ENCODE measurements at regions not wholly inside any gene's neighbourhood (a gene's known extent, or its start where the extent isn't known, plus 50 kb on each side); places are given as distances from the start of the nearest gene placed in this dataset.

GRCh38 chr18:22683196-22683676 is 249.9 kb upstream of the RBBP8 start:
- H3K4ac ChIP-seq (ENCODE audit: low read depth, low read length): no peak overlapping the region
- H2BK5ac ChIP-seq (ENCODE audit: low read length): no peak overlapping the region
- no peak overlapping the region for H2BK15ac ChIP-seq (replicated peaks; ENCODE audit: low read depth)
- H3K9ac ChIP-seq (ENCODE audit: low read length): no peak overlapping the region
- no peak overlapping the region for H2BK120ac ChIP-seq (ENCODE audit: low read depth, low read length)
- H3K4me2 ChIP-seq (ENCODE audit: low read length): no peak overlapping the region
- no peak overlapping the region for H4K5ac ChIP-seq (ENCODE audit: low read length)
- no peak overlapping the region for H3K56ac ChIP-seq (ENCODE audit: low read length)
- WGBS (ENCODE audit: extremely low coverage, insufficient coverage, low lambda C conversion rate): no CpG with 5 or more reads among the region's 9 CpGs
- H3K18ac ChIP-seq (ENCODE audit: low read length): no peak overlapping the region
- no peak overlapping the region for H3K4me3 ChIP-seq (ENCODE audit: low read length)
- H3K36me3 ChIP-seq (ENCODE audit: control insufficient read depth, insufficient read depth, low read length): no peaks in the 10 kb centered on the region
- H3K27me3 ChIP-seq (ENCODE audit: insufficient read depth, low read length, poor library complexity): no peaks in the 10 kb centered on the region
- H3K79me2 ChIP-seq (ENCODE audit: control insufficient read depth, insufficient read depth, low read length): no peaks in the 10 kb centered on the region
- DNase-seq: no peak
- no peak overlapping the region for H3K23ac ChIP-seq (ENCODE audit: low read length)
- no peaks in the 10 kb centered on the region for H3K79me1 ChIP-seq (ENCODE audit: low read length)
- H4K8ac ChIP-seq (ENCODE audit: low read depth, low read length): no peak overlapping the region
- H2AK5ac ChIP-seq (ENCODE audit: low read length): no peak overlapping the region
- H3K27ac ChIP-seq (ENCODE audit: low read depth, low read length): no peak overlapping the region
- no peaks in the 10 kb centered on the region for H3K4me1 ChIP-seq (ENCODE audit: control insufficient read depth, low read depth, low read length)

- H3K27ac ChIP-seq (ENCODE audit: low read depth, low read length): no peak overlapping the region
- no peak overlapping the region for H3K23ac ChIP-seq (ENCODE audit: low read length)
- H3K18ac ChIP-seq (ENCODE audit: low read length): no peak overlapping the region
- no peak overlapping the region for H3K4ac ChIP-seq (ENCODE audit: low read depth, low read length)
- no peak overlapping the region for H3K4me2 ChIP-seq (ENCODE audit: low read length)
- H3K27me3 ChIP-seq (ENCODE audit: insufficient read depth, low read length, poor library complexity): no peaks in the 10 kb centered on the region
- H2AK5ac ChIP-seq (ENCODE audit: low read length): no peak overlapping the region
- no peak overlapping the region for H3K4me3 ChIP-seq (ENCODE audit: low read length)
- no peak overlapping the region for H4K5ac ChIP-seq (ENCODE audit: low read length)
- no peak overlapping the region for H2BK15ac ChIP-seq (replicated peaks; ENCODE audit: low read depth)
- no peak overlapping the region for H4K8ac ChIP-seq (ENCODE audit: low read depth, low read length)
- no peak for DNase-seq
- no peaks in the 10 kb centered on the region for H3K4me1 ChIP-seq (ENCODE audit: control insufficient read depth, low read depth, low read length)
- H3K56ac ChIP-seq (ENCODE audit: low read length): no peak overlapping the region
- H2BK5ac ChIP-seq (ENCODE audit: low read length): no peak overlapping the region
- no peak overlapping the region for H3K9ac ChIP-seq (ENCODE audit: low read length)
- no peaks in the 10 kb centered on the region for H3K79me1 ChIP-seq (ENCODE audit: low read length)
- whole genome bisulfite sequencing (ENCODE audit: extremely low coverage, insufficient coverage, low lambda C conversion rate): no CpG with 5 or more reads among the region's 2 CpGs
- no peak overlapping the region for H2BK120ac ChIP-seq (ENCODE audit: low read depth, low read length)
- H3K79me2 ChIP-seq (ENCODE audit: control insufficient read depth, insufficient read depth, low read length): no peaks in the 10 kb centered on the region
- H3K36me3 ChIP-seq (ENCODE audit: control insufficient read depth, insufficient read depth, low read length): no peaks in the 10 kb centered on the region
These were observed 249.3 kb upstream of the RBBP8 start for GRCh38 chr18:22683786-22684185.

- Histone ChIP-seq H3K23ac (ENCODE audit: low read length) (no peak overlapping the region), H3K18ac (ENCODE audit: low read length) (no peak overlapping the region), H3K56ac (ENCODE audit: low read length) (no peak overlapping the region), H4K8ac (ENCODE audit: low read depth, low read length) (no peak overlapping the region), H3K79me1 (ENCODE audit: low read length) (no peaks in the 10 kb centered on the region), H2BK5ac (ENCODE audit: low read length) (no peak overlapping the region), H3K4me2 (ENCODE audit: low read length) (no peak overlapping the region), H3K4ac (ENCODE audit: low read depth, low read length) (no peak overlapping the region), H3K36me3 (ENCODE audit: control insufficient read depth, insufficient read depth, low read length) (no peaks in the 10 kb centered on the region), H3K27ac (ENCODE audit: low read depth, low read length) (no peak overlapping the region), H3K27me3 (ENCODE audit: insufficient read depth, low read length, poor library complexity) (no peaks in the 10 kb centered on the region), H2AK5ac (ENCODE audit: low read length) (no peak overlapping the region), H3K79me2 (ENCODE audit: control insufficient read depth, insufficient read depth, low read length) (no peaks in the 10 kb centered on the region), H3K4me3 (ENCODE audit: low read length) (no peak overlapping the region), H2BK120ac (ENCODE audit: low read depth, low read length) (no peak overlapping the region), H2BK15ac (replicated peaks; ENCODE audit: low read depth) (no peak overlapping the region), H4K5ac (ENCODE audit: low read length) (no peak overlapping the region), H3K9ac (ENCODE audit: low read length) (no peak overlapping the region), H3K4me1 (ENCODE audit: control insufficient read depth, low read depth, low read length) (no peaks in the 10 kb centered on the region)
- no CpG with 5 or more reads among the region's 2 CpGs for WGBS (ENCODE audit: extremely low coverage, insufficient coverage, low lambda C conversion rate)
- DNase-seq: no peak
These were observed 248.9 kb upstream of the RBBP8 start for GRCh38 chr18:22684268-22684667.

- no peak overlapping the region for H2AK5ac ChIP-seq (ENCODE audit: low read length)
- no peak overlapping the region for H4K8ac ChIP-seq (ENCODE audit: low read depth, low read length)
These were observed 247.3 kb upstream of the RBBP8 start for GRCh38 chr18:22685788-22686187.

GRCh38 chr18:22687892-22688680 is 245.0 kb upstream of the RBBP8 start:
- H3K9ac ChIP-seq (ENCODE audit: low read length): no peak overlapping the region
- H3K4me2 ChIP-seq (ENCODE audit: low read length): no peak overlapping the region
- H3K56ac ChIP-seq (ENCODE audit: low read length): no peak overlapping the region
- H2BK15ac ChIP-seq (replicated peaks; ENCODE audit: low read depth): no peak overlapping the region
- no peak overlapping the region for H3K4me3 ChIP-seq (ENCODE audit: low read length)
- H3K27ac ChIP-seq (ENCODE audit: low read depth, low read length): no peak overlapping the region
- H4K8ac ChIP-seq (ENCODE audit: low read depth, low read length): no peak overlapping the region
- no peak overlapping the region for H3K4ac ChIP-seq (ENCODE audit: low read depth, low read length)
- H3K18ac ChIP-seq (ENCODE audit: low read length): no peak overlapping the region
- H2BK120ac ChIP-seq (ENCODE audit: low read depth, low read length): no peak overlapping the region
- no peak overlapping the region for H2AK5ac ChIP-seq (ENCODE audit: low read length)
- H3K79me2 ChIP-seq (ENCODE audit: control insufficient read depth, insufficient read depth, low read length): no peaks in the 10 kb centered on the region
- no peaks in the 10 kb centered on the region for H3K4me1 ChIP-seq (ENCODE audit: control insufficient read depth, low read depth, low read length)
- WGBS (ENCODE audit: extremely low coverage, insufficient coverage, low lambda C conversion rate): no CpG with 5 or more reads among the region's 3 CpGs
- H2BK5ac ChIP-seq (ENCODE audit: low read length): no peak overlapping the region
- H3K23ac ChIP-seq (ENCODE audit: low read length): no peak overlapping the region
- no peak for DNase-seq
- no peaks in the 10 kb centered on the region for H3K27me3 ChIP-seq (ENCODE audit: insufficient read depth, low read length, poor library complexity)
- no peaks in the 10 kb centered on the region for H3K79me1 ChIP-seq (ENCODE audit: low read length)
- no peak overlapping the region for H4K5ac ChIP-seq (ENCODE audit: low read length)
- no peaks in the 10 kb centered on the region for H3K36me3 ChIP-seq (ENCODE audit: control insufficient read depth, insufficient read depth, low read length)

More at GRCh38 chr18:22685788-22686187, 247.3 kb upstream of the RBBP8 start:
- no peaks in the 10 kb centered on the region for H3K4me1 ChIP-seq (ENCODE audit: control insufficient read depth, low read depth, low read length)
- no CpG with 5 or more reads among the region's 2 CpGs for WGBS (ENCODE audit: extremely low coverage, insufficient coverage, low lambda C conversion rate)
- no peak overlapping the region for H2BK5ac ChIP-seq (ENCODE audit: low read length)
- DNase-seq: no peak
- H3K56ac ChIP-seq (ENCODE audit: low read length): no peak overlapping the region
- no peaks in the 10 kb centered on the region for H3K79me2 ChIP-seq (ENCODE audit: control insufficient read depth, insufficient read depth, low read length)
- no peak overlapping the region for H3K23ac ChIP-seq (ENCODE audit: low read length)
- no peak overlapping the region for H3K27ac ChIP-seq (ENCODE audit: low read depth, low read length)
- H3K36me3 ChIP-seq (ENCODE audit: control insufficient read depth, insufficient read depth, low read length): no peaks in the 10 kb centered on the region
- no peak overlapping the region for H3K4ac ChIP-seq (ENCODE audit: low read depth, low read length)
- H3K79me1 ChIP-seq (ENCODE audit: low read length): no peaks in the 10 kb centered on the region
- H2BK120ac ChIP-seq (ENCODE audit: low read depth, low read length): no peak overlapping the region
- H3K27me3 ChIP-seq (ENCODE audit: insufficient read depth, low read length, poor library complexity): no peaks in the 10 kb centered on the region
- no peak overlapping the region for H2BK15ac ChIP-seq (replicated peaks; ENCODE audit: low read depth)
- no peak overlapping the region for H3K4me3 ChIP-seq (ENCODE audit: low read length)
- no peak overlapping the region for H3K9ac ChIP-seq (ENCODE audit: low read length)
- no peak overlapping the region for H4K5ac ChIP-seq (ENCODE audit: low read length)
- no peak overlapping the region for H3K4me2 ChIP-seq (ENCODE audit: low read length)
- no peak overlapping the region for H3K18ac ChIP-seq (ENCODE audit: low read length)

Data from mesendoderm (in vitro differentiated cells).